ENCODE measurements at regions not wholly inside any gene's neighbourhood (a gene's known extent, or its start where the extent isn't known, plus 50 kb on each side); places are given as distances from the start of the nearest gene placed in this dataset.

DNA sequence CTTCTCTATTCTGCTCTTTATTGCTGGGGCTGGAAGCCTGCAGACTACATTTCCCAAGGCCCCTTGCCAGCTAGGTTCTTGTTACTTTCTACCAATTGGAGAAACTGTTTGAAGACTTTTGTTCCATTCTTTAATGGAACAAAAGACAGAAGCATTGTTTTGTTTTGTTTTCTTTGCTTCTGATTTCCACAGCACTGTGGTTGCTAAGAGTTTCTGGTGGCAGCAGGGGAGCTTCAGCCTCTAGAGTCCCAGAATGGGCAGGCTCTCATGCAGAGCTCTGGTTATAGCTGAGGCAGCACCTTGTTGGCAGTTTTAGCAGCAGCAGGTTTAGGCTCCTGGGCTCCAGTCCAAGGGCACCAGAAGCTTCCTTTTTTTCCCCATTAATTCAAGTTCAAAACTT is 234.3 kb downstream of the ETAA1 start:
- no peak for TF ChIP-seq CTCF (IDR thresholded peaks at IDR 0.05; ENCODE audit: extremely low read depth, missing control alignments)
- DNase-seq (ENCODE audit: low spot score) = no peak

GRCh38 chr2:67633212-67633856 is 236.2 kb downstream of the ETAA1 start:
- TF ChIP-seq CTCF (IDR thresholded peaks at IDR 0.05; ENCODE audit: extremely low read depth, missing control alignments) = no peak
- DNase-seq (ENCODE audit: low spot score) = no peak

DNA sequence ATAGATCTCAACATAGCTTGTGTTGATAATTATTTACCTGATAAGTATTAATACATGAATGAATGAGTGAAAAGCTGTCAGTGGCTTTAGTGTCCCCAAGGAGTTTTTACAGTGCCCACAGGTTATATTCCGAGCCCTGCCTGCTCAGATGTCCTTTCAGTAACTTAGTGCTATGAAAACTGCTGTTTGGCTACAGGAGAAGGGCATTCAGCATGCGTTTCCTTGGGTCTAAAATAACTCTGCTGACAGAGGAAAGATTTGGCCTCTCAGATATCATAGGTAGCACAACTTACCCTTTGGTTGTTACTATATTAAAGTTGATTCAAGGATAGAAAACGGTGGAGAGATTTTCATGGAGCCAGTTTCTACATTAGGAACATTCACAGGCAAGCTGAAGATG is 241.0 kb downstream of the ETAA1 start:
- no peak for TF ChIP-seq CTCF (IDR thresholded peaks at IDR 0.05; ENCODE audit: extremely low read depth, missing control alignments)

DNA sequence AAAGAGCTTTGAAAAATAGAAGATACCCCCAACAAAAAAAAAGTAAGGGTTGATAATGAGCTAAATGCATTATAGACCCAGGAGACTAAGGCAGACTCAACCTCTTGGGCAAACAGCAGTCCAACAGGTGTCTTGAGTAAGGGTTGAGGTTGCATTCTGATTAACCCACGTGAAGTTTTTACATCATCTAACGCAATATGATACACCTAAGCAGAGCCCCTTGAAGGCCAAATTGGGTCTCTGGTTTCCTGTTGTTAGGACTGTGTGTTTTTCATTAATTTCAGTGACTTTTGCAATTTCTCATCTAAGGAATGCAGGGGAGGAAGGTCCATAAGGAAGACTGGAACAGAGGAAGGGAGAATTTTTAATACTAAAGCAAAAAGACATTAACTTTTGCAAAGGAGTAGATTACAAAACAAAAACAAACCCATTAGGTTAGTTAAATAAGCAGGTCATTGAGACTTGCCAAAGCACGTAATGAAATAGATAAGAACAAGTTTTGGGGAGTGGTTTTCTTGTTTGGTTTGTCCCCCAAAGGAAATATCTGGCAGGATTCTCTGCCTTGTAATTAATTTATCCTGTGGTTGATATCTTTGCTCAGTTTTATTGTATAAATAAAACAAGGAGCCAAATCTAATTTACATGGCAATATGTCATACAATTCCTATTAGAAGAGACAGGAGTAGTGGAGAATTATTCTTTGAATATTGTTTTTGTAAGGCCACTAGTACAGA is 244.3 kb downstream of the ETAA1 start:
- TF ChIP-seq CTCF (IDR thresholded peaks at IDR 0.05; ENCODE audit: extremely low read depth, missing control alignments) = no peak
- DNase-seq (ENCODE audit: low spot score) = no peak

More for the DNA sequence above, 241.0 kb downstream of the ETAA1 start:
- DNase-seq (ENCODE audit: low spot score) = no peak

GRCh38 chr2:67642046-67642382 is 244.9 kb downstream of the ETAA1 start:
- DNase-seq (ENCODE audit: low spot score) = no peak
- TF ChIP-seq CTCF (IDR thresholded peaks at IDR 0.05; ENCODE audit: extremely low read depth, missing control alignments) = no peak

DNA sequence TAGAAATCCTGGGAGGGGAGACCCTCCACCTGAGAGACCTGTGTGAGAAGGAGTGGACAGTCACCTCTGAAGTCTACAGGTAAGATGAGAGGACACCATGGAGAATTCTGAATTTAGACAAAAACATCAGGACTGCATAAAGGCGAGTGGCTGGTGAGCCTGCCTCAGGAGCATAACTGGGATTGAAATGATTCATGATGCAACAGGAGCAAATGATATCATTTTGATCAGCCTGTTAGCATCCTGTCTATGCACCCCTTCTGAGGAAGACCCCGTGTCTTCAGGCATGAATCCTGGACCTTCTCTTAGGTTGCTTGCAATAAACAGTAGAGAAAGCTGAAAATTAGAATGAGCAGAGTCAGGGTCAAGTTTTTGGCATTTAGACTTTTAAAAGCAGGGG is 245.8 kb downstream of the ETAA1 start:
- TF ChIP-seq CTCF (IDR thresholded peaks at IDR 0.05; ENCODE audit: extremely low read depth, missing control alignments) = no peak
- DNase-seq (ENCODE audit: low spot score) = no peak

DNA sequence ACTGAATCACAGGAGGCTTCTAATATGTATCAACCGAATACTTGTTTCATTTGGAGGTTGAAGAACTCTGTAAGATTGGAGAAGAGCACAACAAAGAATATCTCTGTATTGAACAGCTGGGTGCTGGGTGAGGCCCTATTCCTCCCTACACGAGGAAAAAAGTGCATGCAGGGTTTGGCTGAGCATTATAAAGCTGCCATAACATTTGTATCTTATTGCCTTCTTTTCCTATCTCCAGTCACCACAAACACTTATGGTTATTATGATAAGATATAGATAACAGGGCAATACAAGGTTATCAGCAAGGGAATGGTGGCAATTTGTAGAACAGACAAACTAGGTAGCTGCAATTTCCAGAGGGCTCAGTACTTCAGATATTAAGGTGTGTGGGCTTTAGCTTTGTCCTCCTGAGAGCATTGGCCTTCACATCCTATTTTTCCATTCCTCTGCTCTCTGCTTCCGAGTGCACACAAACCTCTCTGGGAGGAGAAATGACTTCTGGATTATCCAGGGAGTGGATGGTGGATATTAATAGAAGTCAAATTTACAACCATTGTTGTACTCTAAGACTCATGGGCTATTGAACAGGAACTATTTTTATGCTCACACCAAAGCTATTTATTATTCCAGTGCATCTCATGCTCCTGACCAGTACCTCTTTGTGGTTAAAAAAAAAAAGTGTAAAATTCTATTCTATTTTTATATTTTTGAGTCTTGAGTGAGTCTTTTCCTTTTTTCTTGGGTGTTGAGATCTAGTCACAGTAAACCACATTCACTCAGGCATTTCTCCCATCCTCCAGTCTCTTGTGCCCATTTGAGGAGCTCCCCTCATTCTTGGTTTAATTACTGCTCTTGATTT is 248.4 kb downstream of the ETAA1 start:
- DNase-seq (ENCODE audit: low spot score) = no peak
- TF ChIP-seq CTCF (IDR thresholded peaks at IDR 0.05; ENCODE audit: extremely low read depth, missing control alignments) = no peak

Measured in GM20000 (cell line).